ENCODE measurements at regions not wholly inside any gene's neighbourhood (a gene's known extent, or its start where the extent isn't known, plus 50 kb on each side); places are given as distances from the start of the nearest gene placed in this dataset.
"Not testable (repeated sequence)": the region's sequence is repeated elsewhere in the genome, so short reads cannot be mapped to it uniquely, and the experiment has no call there.

DNA sequence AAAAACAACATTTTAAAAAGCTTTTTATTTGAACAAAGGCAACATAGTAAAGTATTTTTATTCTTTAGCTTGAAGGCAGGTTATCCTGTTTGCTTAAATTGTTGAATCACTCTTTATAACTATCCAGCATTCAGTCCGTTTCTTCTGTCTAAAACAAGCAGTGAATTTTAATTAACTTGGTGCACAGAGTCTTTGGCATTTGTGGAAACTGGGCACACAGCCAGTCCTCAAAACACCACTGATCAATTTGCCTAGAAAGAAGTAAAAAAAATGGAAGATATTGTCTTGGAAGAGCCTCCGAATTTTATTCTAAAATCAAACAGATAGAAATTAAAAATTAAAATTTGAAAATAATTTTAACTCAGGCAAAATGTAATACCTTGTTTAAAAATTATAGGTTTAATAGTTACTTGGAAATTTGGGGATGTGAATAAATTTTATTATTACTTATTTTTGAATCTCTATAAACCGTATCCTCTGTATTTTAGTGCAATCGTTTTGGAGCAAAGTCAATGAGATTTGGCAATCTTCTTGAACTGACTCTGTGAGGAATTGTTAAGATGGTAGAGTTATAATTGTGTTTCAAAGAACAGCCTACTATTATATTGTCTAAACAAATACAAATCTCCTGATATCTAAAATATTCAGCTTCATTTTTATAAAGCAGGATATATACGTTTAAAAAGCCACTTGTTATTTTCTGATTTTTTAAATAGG, 927.0 kb downstream of the SLC16A7 start:
- no peak overlapping the region for H3K4me3 ChIP-seq (replicated peaks; ENCODE audit: low read depth, low read length)
- DNase-seq (ENCODE audit: extremely low read depth, low read depth) = no peak
- TF ChIP-seq, protein P1, sequence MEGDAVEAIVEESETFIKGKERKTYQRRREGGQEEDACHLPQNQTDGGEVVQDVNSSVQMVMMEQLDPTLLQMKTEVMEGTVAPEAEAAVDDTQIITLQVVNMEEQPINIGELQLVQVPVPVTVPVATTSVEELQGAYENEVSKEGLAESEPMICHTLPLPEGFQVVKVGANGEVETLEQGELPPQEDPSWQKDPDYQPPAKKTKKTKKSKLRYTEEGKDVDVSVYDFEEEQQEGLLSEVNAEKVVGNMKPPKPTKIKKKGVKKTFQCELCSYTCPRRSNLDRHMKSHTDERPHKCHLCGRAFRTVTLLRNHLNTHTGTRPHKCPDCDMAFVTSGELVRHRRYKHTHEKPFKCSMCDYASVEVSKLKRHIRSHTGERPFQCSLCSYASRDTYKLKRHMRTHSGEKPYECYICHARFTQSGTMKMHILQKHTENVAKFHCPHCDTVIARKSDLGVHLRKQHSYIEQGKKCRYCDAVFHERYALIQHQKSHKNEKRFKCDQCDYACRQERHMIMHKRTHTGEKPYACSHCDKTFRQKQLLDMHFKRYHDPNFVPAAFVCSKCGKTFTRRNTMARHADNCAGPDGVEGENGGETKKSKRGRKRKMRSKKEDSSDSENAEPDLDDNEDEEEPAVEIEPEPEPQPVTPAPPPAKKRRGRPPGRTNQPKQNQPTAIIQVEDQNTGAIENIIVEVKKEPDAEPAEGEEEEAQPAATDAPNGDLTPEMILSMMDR (IDR thresholded peaks at IDR 0.05; ENCODE audit: low read depth, low read length, missing control alignments) = no peak

DNA sequence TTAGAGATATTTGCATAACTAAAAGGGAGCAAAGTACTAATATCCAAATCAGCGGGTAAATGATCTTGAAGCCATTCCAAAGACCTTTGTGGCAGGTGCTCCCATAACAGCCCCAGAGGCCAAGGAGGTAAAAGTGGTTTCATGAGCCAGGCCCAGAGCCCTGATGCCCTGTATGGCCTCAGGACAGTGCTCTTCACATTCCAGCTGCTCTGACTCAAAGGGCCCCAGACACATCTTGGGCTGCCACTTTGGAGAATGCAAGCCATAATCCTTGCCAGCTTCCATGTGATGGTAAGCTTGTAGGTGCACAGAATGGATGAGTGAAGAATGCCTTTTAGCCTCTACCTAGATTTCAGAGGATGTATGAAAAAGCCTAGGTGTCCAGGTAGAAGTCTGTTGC, 933.4 kb downstream of the SLC16A7 start:
- TF ChIP-seq, protein P1 (IDR thresholded peaks at IDR 0.05; ENCODE audit: low read depth, low read length, missing control alignments) = no peak
- DNase-seq (ENCODE audit: extremely low read depth, low read depth) = no peak
- no peak overlapping the region for H3K4me3 ChIP-seq (replicated peaks; ENCODE audit: low read depth, low read length)

DNA sequence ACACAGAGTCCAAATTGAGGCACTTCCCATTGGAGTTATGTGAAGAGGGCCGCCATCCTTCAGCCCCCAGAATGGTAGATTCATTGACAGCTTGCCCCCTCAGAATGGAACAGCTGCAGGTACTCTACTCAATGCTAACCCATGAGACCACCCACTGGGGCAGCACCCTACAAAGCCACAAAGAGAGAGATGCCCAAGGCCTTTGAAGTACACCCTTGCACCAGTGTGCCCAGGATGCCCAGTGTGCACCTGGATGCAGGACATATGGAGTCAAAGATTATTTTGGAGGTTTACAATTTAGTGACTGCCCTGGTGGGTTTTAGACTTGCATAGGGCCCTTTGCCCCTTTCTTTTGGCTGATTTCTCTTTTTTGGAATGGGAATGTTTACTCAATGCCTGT, 933.9 kb downstream of the SLC16A7 start:
- TF ChIP-seq, protein P1 (IDR thresholded peaks at IDR 0.05; ENCODE audit: low read depth, low read length, missing control alignments) = no peak
- H3K4me3 ChIP-seq (replicated peaks; ENCODE audit: low read depth, low read length) = no peak overlapping the region
- DNase-seq (ENCODE audit: extremely low read depth, low read depth) = no peak

DNA sequence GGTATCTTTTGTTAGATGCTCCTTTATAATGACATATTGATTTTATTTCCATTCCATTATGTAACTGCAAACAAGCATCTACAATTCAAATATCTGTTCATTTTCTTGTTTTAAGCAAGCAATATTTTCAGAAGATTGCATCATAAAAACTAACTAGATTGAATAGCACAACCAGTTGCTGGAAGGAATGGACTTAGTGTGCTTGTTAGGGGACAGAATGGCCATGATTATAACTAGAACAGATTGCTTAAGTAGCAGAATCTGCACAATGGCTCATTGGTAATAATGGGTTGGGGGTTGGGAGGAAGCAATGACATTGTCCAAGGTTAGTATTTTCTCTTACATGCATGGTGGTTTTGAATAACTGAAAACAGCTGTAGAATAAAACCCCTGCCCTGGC, 939.5 kb downstream of the SLC16A7 start:
- no peak overlapping the region for H3K4me3 ChIP-seq (replicated peaks; ENCODE audit: low read depth, low read length)
- TF ChIP-seq, protein P1 (IDR thresholded peaks at IDR 0.05; ENCODE audit: low read depth, low read length, missing control alignments) = no peak
- no peak for DNase-seq (ENCODE audit: extremely low read depth, low read depth)

DNA sequence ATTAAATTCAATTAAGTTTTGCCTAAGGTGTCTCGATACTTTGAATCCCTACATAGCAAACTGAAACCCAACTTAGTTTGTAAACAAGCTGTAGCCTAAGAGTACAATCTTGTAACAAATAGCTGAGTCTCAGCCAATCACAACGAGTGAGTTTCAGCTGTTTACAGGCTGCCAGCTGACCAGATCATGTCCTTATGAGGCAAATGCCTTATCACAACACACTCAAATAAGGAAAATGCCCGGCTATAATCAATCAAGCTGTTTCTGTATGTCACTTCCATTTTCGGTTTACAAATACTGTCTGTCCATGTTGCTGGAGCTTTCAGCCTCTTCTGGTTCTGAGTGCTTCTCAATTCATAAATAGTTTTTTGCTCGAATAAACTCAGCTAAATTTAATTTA, 943.8 kb downstream of the SLC16A7 start:
- DNase-seq (ENCODE audit: extremely low read depth, low read depth) = no peak
- TF ChIP-seq, protein P1 (IDR thresholded peaks at IDR 0.05; ENCODE audit: low read depth, low read length, missing control alignments) = no peak
- no peak overlapping the region for H3K4me3 ChIP-seq (replicated peaks; ENCODE audit: low read depth, low read length)

DNA sequence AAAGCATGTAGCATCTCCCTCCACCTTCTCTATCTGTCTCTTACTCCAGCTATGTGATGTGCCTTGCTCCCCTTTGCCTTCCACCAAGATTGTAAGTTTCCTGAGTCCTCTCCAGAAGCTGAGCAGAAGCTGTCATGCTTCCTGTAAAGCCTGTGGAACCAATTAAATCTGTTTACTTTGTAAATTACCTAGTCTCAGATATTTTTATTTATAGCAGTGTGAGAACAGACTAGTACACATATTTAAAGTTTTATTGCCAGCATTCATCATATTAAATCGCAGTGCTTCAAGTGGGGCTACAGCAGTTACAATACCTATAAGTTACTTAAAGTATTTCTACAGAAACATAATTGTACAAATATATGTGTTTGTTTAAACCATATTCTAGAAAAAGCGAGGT, 973.1 kb downstream of the SLC16A7 start:
- H3K4me3 ChIP-seq (replicated peaks; ENCODE audit: low read depth, low read length) = no peak overlapping the region
- TF ChIP-seq, protein P1 (IDR thresholded peaks at IDR 0.05; ENCODE audit: low read depth, low read length, missing control alignments) = no peak
- DNase-seq (ENCODE audit: extremely low read depth, low read depth) = no peak

DNA sequence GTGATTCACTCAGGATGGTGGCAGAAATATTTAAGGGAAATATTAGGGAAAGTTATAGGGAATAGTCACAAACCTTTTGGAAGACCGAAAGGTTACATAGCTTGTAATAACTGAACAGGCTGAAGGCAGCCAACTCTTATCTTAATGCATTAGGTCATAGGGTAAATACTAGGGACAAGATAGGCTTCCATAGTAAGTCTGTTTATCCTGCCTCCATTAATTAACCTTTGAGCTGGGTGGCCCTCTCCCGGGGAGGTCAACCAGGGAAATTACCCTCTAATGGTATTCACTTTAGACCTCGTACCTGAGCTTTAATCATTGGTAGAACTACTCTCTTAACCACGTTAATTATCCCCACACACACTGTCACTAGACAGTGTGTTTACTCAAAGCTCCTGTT, 981.8 kb downstream of the SLC16A7 start:
- no peak overlapping the region for H3K4me3 ChIP-seq (replicated peaks; ENCODE audit: low read depth, low read length)
- TF ChIP-seq, protein P1 (IDR thresholded peaks at IDR 0.05; ENCODE audit: low read depth, low read length, missing control alignments) = no peak
- DNase-seq (ENCODE audit: extremely low read depth, low read depth) = no peak

DNA sequence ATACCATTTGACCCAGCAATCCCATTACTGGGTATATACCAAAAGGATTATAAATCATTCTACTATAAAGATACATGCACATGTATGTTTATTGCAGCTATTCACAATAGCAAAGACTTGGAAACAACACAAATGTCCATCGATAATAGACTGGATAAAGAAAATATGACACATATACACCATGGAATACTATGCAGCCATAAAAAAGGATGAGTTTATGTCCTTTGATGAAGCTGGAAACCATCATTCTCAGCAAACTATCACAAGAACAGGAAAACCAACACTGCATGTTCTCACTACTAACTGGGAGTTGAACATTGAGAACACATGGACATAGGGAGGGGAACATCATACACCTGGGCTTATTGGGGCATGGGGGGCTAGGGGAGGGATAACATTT, 991.8 kb downstream of the SLC16A7 start:
- not testable (repeated sequence) for DNase-seq (ENCODE audit: extremely low read depth, low read depth); H3K4me3 ChIP-seq (replicated peaks; ENCODE audit: low read depth, low read length)

Data from HFF-Myc (cell line).